Chondrocyte (in vitro differentiated cells): ENCODE measurements at regions not wholly inside any gene's neighbourhood (a gene's known extent, or its start where the extent isn't known, plus 50 kb on each side); places are given as distances from the start of the nearest gene placed in this dataset.
"Not testable (repeated sequence)": the region's sequence is repeated elsewhere in the genome, so short reads cannot be mapped to it uniquely, and the experiment has no call there.

Source experiments
- DNase-seq: peaks from one replicate; pipeline ENCODE4 v3.0.0; 2021; ENCODE audit warnings: mixed read lengths, low spot score
- H3K27ac Mint-ChIP-seq: one replicate; pipeline ENCODE4 v1.8.0; 2021; ENCODE audit warnings: mild to moderate bottlenecking, moderate library complexity, mixed read lengths; ENCODE audit not compliant: unreplicated experiment
- H3K27me3 Mint-ChIP-seq: 2 replicates; pipeline ENCODE4 v1.8.0; 2021; ENCODE audit warnings: low read depth, mixed read lengths
- H3K36me3 Mint-ChIP-seq: 2 replicates; pipeline ENCODE4 v1.8.0; 2021; ENCODE audit warnings: low read depth, mixed read lengths
- H3K4me1 Mint-ChIP-seq: 2 replicates; pipeline ENCODE4 v1.8.0; 2021; ENCODE audit warnings: low read depth, mild to moderate bottlenecking, mixed read lengths
- H3K4me3 Mint-ChIP-seq: one replicate; pipeline ENCODE4 v1.8.0; 2021; ENCODE audit warnings: mild to moderate bottlenecking, moderate library complexity, mixed read lengths; ENCODE audit not compliant: unreplicated experiment
- H3K9me3 Mint-ChIP-seq: 2 replicates; pipeline ENCODE4 v1.8.0; 2021; ENCODE audit warnings: low read depth, mixed read lengths
- CTCF ChIP-seq: fragments of 200-600 bp; sonication (generic); IDR thresholded peaks from 2 replicates; pipeline ENCODE4 v1.5.0; 2021; ENCODE audit warnings: antibody characterized with exemption, mild to moderate bottlenecking, moderate library complexity

DNA sequence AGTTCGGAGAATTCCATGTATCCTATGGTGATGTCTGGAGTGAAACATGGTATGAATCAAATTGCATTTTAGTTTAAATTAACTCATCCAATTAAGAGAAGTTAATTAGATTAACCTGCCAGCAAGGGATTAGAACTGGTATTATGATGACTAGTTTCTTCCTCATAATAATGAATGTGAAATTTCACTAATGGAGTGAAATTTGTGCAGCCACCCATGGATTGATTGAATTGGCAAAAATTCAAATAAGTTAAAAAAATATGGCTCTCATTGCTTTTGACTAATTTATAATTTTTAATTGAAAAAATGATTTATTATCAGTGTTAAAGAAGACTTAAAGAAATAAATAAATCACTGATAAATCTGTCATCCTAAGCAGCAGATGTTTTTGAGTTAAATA lies 232.0 kb downstream of the KCNRG start:
- TF ChIP-seq CTCF: no peak
- Mint-ChIP-seq H3K4me1 (peaks cover 23% of the 10 kb centered on the region), H3K27me3 (no peaks in the 10 kb centered on the region), H3K27ac (no peak overlapping the region), H3K36me3 (peaks cover 3% of the 10 kb centered on the region), H3K4me3 (no peak overlapping the region), H3K9me3 (no peaks in the 10 kb centered on the region)
- DNase-seq: no peak

DNA sequence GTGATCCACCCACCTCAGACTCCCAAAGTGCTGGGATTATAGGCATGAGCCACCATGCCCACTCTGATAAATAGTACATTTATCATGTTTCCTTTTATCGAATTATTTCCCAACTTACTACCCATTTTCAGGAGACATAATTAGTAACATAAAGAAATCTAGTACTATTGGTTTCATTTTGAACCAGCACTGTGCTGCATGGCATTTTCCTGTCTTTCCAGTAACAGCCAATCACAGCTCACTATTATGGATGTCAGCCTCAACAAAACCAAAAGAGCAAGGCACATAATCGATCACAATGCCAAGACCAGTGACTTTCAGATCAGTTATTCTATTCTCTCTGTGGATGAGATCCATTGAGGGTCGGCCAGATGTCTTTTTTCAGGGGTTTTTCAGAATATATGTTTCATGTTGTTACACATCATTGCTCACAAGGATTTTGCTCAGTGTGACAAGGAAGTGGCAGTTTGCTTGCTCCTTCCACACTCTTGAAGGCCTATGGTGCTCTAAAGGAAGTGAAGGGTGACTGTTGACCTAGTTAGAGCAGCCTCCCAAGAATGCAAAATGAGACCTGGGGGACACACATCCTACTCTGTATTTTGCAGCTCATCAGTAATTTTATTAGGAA lies 233.4 kb downstream of the KCNRG start:
- no peak for DNase-seq
- H3K4me3 Mint-ChIP-seq: no peak overlapping the region
- no peaks in the 10 kb centered on the region for H3K27me3 Mint-ChIP-seq
- no peak for TF ChIP-seq CTCF
- no peak overlapping the region for H3K27ac Mint-ChIP-seq
- peaks cover 3% of the 10 kb centered on the region for H3K9me3 Mint-ChIP-seq
- peaks cover 27% of the 10 kb centered on the region for H3K4me1 Mint-ChIP-seq
- peaks cover 3% of the 10 kb centered on the region for H3K36me3 Mint-ChIP-seq

- Mint-ChIP-seq H3K9me3 (peaks cover 3% of the 10 kb centered on the region), H3K4me3 (no peak overlapping the region), H3K36me3 (peaks cover 3% of the 10 kb centered on the region), H3K4me1 (peaks cover 22% of the 10 kb centered on the region), H3K27ac (no peak overlapping the region), H3K27me3 (no peaks in the 10 kb centered on the region)
- no peak for DNase-seq
- peak; percentile 15 for TF ChIP-seq CTCF
These were observed 233.9 kb downstream of the KCNRG start for GRCh38 chr13:50249144-50249521.

DNA sequence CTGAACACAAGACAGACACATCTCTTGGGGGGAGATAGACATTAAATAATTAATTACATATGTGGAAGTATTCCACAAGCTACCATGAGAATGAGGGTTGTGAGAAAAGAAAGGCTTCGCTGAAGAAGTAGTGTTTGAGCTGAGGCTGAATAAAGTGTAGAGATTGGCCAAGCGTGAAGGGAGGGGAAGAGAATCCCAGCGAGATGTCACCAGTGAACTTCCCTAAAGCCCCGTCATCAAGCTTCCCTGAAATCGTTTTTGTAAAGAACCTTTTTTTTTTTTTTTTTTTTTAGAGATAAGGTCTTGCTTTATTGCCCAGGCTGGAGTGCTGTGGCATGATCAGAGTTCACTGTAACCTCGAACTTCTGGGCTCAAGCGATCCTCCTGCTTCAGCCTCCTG lies 235.2 kb downstream of the KCNRG start:
- Mint-ChIP-seq H3K4me1 (peaks cover 10% of the 10 kb centered on the region), H3K27me3 (no peaks in the 10 kb centered on the region), H3K36me3 (peaks cover 3% of the 10 kb centered on the region), H3K9me3 (peaks cover 3% of the 10 kb centered on the region), H3K27ac (no peak overlapping the region), H3K4me3 (no peak overlapping the region)
- no peak for TF ChIP-seq CTCF
- no peak for DNase-seq

GRCh38 chr13:50255639-50256038 lies 240.4 kb downstream of the KCNRG start:
- no peaks in the 10 kb centered on the region for H3K27me3 Mint-ChIP-seq
- no peak overlapping the region for H3K4me3 Mint-ChIP-seq
- TF ChIP-seq CTCF: no peak
- H3K36me3 Mint-ChIP-seq: peaks cover 3% of the 10 kb centered on the region
- DNase-seq: no peak
- H3K4me1 Mint-ChIP-seq: peaks cover 7% of the 10 kb centered on the region
- H3K9me3 Mint-ChIP-seq: peaks cover 3% of the 10 kb centered on the region
- H3K27ac Mint-ChIP-seq: no peak overlapping the region

DNA sequence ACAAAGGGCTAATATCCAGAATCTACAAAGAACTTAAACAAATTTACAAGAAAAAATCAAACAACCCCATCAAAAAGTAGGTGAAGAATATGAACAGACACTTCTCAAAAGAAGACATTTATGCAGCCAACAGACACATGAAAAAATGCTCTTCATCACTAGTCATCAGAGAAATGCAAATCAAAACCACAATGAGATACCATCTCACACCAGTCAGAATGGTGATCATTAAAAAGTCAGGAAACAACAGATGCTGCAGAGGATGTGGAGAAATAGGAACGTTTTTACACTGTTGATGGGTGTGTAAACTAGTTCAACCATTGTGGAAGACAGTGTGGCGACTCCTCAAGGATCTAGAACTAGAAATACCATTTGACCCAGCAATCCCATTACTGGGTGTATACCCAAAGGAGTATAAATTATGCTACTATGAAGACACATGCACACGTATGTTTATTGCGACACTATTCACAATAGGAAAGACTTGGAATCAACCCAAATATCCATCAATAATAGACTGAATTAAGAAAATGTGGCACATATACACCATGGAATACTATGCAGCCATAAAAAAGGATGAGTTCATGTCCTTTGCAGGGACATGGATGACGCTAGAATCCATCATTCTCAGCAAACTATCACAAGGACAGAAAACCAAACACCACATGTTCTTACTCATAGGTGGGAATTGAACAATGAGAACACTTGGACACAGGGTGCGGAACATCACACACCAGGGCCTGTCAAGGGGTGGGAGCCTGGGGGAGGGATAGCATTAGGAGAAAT lies 241.5 kb downstream of the KCNRG start:
- not testable (repeated sequence) for H3K27ac Mint-ChIP-seq, H3K4me1 Mint-ChIP-seq, H3K9me3 Mint-ChIP-seq, H3K36me3 Mint-ChIP-seq, H3K4me3 Mint-ChIP-seq, DNase-seq, H3K27me3 Mint-ChIP-seq
